Chondrocyte (in vitro differentiated cells): ENCODE measurements at regions not wholly inside any gene's neighbourhood (a gene's known extent, or its start where the extent isn't known, plus 50 kb on each side); places are given as distances from the start of the nearest gene placed in this dataset.
"Not testable (repeated sequence)": the region's sequence is repeated elsewhere in the genome, so short reads cannot be mapped to it uniquely, and the experiment has no call there.

Experiments used
- DNase-seq: peaks from one replicate; pipeline ENCODE4 v3.0.0; 2021; ENCODE audit warnings: mixed read lengths, low spot score
- H3K27ac Mint-ChIP-seq: one replicate; pipeline ENCODE4 v1.8.0; 2021; ENCODE audit warnings: mild to moderate bottlenecking, moderate library complexity, mixed read lengths; ENCODE audit not compliant: unreplicated experiment
- H3K27me3 Mint-ChIP-seq: 2 replicates; pipeline ENCODE4 v1.8.0; 2021; ENCODE audit warnings: low read depth, mixed read lengths
- H3K36me3 Mint-ChIP-seq: 2 replicates; pipeline ENCODE4 v1.8.0; 2021; ENCODE audit warnings: low read depth, mixed read lengths
- H3K4me1 Mint-ChIP-seq: 2 replicates; pipeline ENCODE4 v1.8.0; 2021; ENCODE audit warnings: low read depth, mild to moderate bottlenecking, mixed read lengths
- H3K4me3 Mint-ChIP-seq: one replicate; pipeline ENCODE4 v1.8.0; 2021; ENCODE audit warnings: mild to moderate bottlenecking, moderate library complexity, mixed read lengths; ENCODE audit not compliant: unreplicated experiment
- H3K9me3 Mint-ChIP-seq: 2 replicates; pipeline ENCODE4 v1.8.0; 2021; ENCODE audit warnings: low read depth, mixed read lengths
- CTCF ChIP-seq: fragments of 200-600 bp; sonication (generic); IDR thresholded peaks from 2 replicates; pipeline ENCODE4 v1.5.0; 2021; ENCODE audit warnings: antibody characterized with exemption, mild to moderate bottlenecking, moderate library complexity

GRCh38 chr7:145812218-145812617, 304.4 kb upstream of the CNTNAP2 start:
- H3K9me3 Mint-ChIP-seq = peaks cover 17% of the 10 kb centered on the region
- no peaks in the 10 kb centered on the region for H3K36me3 Mint-ChIP-seq
- H3K4me3 Mint-ChIP-seq = no peak overlapping the region
- H3K27me3 Mint-ChIP-seq = no peaks in the 10 kb centered on the region
- DNase-seq = no peak
- H3K27ac Mint-ChIP-seq = no peak overlapping the region
- H3K4me1 Mint-ChIP-seq = no peaks in the 10 kb centered on the region
- TF ChIP-seq CTCF = no peak

GRCh38 chr7:145805496-145805895, 311.1 kb upstream of the CNTNAP2 start:
- not testable (repeated sequence) for H3K27ac Mint-ChIP-seq, H3K4me1 Mint-ChIP-seq, H3K27me3 Mint-ChIP-seq, H3K9me3 Mint-ChIP-seq, H3K36me3 Mint-ChIP-seq, H3K4me3 Mint-ChIP-seq, DNase-seq

GRCh38 chr7:145797507-145797906, 319.1 kb upstream of the CNTNAP2 start:
- H3K9me3 Mint-ChIP-seq = peaks cover 2% of the 10 kb centered on the region
- no peaks in the 10 kb centered on the region for H3K4me1 Mint-ChIP-seq
- H3K36me3 Mint-ChIP-seq = no peaks in the 10 kb centered on the region
- DNase-seq = no peak
- H3K27ac Mint-ChIP-seq = no peak overlapping the region
- H3K27me3 Mint-ChIP-seq = no peaks in the 10 kb centered on the region
- H3K4me3 Mint-ChIP-seq = no peak overlapping the region
- TF ChIP-seq CTCF = no peak

GRCh38 chr7:145795132-145795531, 321.5 kb upstream of the CNTNAP2 start:
- no peak overlapping the region for H3K27ac Mint-ChIP-seq
- H3K4me1 Mint-ChIP-seq = no peaks in the 10 kb centered on the region
- no peaks in the 10 kb centered on the region for H3K27me3 Mint-ChIP-seq
- no peaks in the 10 kb centered on the region for H3K36me3 Mint-ChIP-seq
- DNase-seq = no peak
- H3K4me3 Mint-ChIP-seq = no peak overlapping the region
- no peak for TF ChIP-seq CTCF
- peaks cover 2% of the 10 kb centered on the region for H3K9me3 Mint-ChIP-seq

GRCh38 chr7:145784809-145785780, 331.5 kb upstream of the CNTNAP2 start:
- no peak for DNase-seq
- Mint-ChIP-seq H3K9me3 (peaks cover 16% of the 10 kb centered on the region), H3K27me3 (no peaks in the 10 kb centered on the region), H3K36me3 (no peaks in the 10 kb centered on the region), H3K4me1 (no peaks in the 10 kb centered on the region), H3K27ac (no peak overlapping the region), H3K4me3 (no peak overlapping the region)
- TF ChIP-seq CTCF = no peak

GRCh38 chr7:145781388-145781787, 335.2 kb upstream of the CNTNAP2 start:
- H3K4me3 Mint-ChIP-seq, H3K27ac Mint-ChIP-seq, DNase-seq, H3K27me3 Mint-ChIP-seq, H3K36me3 Mint-ChIP-seq, H3K4me1 Mint-ChIP-seq: not testable (repeated sequence)
- peaks cover 15% of the 10 kb centered on the region for H3K9me3 Mint-ChIP-seq
